AG08395 (cell line): ENCODE measurements at regions not wholly inside any gene's neighbourhood (a gene's known extent, or its start where the extent isn't known, plus 50 kb on each side); places are given as distances from the start of the nearest gene placed in this dataset.
"Not testable (repeated sequence)": the region's sequence is repeated elsewhere in the genome, so short reads cannot be mapped to it uniquely, and the experiment has no call there.

ENCODE experiments used
- DNase-seq: peaks from one replicate; pipeline ENCODE4 v3.0.0; 2012; ENCODE audit warnings: mixed read lengths, low spot score

DNA sequence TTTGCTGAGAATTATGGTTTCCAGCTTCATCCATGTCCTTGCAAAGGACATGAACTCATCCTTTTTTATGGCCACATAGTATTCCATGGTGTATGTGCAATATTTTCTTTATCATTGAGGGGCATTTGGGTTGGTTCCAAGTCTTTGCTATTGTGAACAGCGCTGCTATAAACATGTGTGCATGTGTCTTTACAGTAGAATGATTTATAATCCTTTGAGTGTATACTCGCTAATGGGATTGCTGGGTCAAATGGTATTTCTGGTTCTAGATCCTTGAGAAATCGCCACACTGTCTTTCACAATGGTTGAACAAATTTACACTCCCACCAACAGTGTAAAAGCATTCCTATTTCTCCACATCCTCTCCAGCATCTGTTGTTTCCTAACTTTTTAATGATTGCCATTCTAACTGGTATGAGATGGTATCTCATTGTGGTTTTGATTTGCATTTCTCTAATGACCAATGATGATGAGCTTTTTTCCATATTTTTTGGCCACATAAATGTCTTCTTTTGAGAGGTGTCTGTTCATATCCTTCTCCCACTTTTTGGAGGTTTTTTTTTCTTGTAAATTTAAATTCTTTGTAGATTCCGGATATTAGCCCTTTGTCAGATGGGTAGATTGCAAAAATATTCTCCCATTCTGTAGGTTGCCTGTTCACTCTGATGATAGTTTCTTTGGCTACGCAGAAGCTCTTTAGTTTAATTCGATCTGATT, 180.1 kb downstream of the PLPPR4 start:
- not testable (repeated sequence) for DNase-seq

DNA sequence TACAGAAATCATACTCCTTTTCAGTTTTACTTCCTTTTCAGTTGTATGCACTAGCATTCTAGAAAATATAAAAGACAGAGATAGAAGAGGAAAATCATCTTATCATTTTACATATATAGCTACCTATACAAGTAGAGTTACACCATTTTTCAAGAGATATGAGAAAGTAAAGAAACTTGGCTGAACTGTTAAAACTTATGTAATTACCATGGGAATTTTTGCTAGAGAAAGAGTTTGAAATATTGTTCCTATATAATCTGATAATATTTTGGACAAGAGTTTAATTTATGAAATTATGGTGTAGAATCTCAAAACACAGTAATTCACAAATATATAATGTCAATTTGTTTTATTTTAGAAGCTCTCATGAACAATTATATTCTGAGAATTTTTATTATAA, 180.8 kb downstream of the PLPPR4 start:
- DNase-seq = no peak

DNA sequence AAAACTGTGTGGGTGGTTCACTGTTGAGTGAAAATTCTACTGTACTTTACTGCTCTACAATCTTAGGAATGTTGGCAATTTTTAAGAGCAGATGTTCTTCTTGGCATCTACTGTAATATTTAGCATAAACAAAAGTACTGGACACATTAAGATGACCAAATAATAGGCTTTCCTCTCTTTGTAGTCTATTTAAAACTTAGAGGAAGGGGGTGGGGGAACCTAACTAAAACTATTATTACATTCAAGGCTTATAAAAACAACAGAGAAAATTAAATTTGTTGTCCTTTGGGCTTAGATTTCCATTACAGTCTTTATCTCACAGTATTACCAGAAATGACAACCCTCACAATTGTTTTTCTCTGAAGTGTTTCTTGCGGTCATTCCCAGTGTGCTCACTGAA, 181.2 kb downstream of the PLPPR4 start:
- DNase-seq = peak; percentile 26

DNA sequence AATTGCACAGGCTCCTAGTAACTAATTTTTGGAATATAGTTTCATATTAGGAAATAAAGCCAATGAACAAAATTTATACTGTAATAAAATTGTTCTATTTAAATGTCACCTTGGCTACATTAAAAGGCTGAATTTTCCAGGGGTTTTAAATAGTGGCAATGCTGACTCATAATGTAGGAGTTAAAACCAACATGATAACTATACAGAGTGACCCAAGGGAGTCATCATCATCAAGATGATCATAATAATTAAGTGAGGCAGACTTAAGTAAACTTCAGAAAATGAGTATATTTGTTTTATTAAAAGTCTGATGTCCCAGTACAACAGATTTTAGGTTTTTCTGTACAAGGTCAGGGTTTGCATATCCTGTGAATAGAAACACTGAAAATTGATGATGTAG, 183.4 kb downstream of the PLPPR4 start:
- DNase-seq = no peak

DNA sequence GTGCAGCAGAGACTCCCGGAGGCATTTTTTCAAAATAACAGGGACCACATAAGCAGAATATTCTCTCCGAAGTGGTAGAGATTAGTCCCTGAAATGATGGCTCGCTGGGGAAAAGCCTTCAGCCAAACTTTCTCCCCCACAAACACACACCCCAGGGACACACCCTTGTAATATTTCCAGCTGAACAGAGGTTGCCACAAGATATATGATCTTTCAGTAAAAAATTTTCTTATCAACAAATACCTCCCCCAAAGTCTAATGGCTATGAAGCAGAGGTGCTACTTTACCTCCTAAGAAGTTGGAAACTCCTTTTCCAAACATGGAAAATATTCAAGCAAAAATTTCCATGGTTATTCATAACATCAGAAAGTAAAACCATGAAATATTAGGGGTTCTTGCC, 190.2 kb upstream of the PALMD start:
- DNase-seq = no peak

DNA sequence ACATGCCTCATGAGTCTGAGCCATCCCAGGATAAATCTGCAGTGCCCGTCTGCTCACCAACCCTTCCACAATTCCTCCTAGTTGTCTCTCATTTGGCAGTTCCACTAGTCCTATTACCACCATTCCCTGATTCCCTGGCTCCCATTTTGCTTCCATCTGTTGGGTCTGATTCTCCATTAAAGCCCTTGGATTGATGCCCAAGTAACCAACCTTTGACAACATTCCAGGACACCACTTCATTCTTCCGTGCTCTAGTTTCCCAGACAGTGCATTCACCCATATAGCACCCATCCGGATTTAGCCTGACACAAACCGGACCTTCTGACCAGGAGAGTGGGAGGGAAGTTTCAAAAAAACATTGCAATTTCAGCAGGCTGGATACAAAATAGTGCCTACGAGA, 189.4 kb upstream of the PALMD start:
- DNase-seq = no peak

DNA sequence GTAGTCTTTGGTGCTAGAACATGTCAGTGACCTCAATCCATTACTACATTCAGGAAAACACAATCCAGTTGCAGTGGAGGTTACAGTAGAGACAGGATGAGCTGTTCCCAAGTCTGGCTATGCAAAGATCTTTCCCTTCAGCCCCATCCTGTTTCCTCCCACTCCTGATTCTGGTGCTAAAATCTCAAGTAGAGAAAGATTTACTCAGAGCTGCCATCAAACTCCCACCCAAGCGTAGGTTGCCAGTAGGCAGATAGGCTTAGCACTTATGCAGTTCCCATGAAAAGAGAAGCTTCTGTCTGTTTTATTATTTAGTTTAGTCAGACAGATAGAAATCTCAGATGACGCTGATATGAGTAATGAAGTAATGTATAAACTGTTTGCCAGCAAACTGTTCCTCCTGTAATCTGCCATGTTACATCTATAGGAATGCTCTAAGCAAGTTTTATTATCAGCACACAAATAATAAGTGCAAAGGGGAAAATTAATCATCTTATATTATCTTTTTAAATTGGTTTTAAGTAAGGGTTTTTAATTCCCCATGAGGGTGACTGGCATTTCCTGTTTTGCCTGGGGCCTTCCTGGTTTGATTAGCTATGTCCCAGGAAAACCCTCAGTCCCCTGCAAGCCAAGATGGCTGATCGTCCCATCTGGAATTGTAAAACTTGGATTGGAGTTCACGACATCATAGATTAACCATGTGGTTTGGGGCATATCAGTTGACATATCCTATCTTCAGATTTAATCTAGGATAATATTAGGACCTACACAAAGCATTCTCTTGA, 188.3 kb upstream of the PALMD start:
- DNase-seq = peak; percentile 43

DNA sequence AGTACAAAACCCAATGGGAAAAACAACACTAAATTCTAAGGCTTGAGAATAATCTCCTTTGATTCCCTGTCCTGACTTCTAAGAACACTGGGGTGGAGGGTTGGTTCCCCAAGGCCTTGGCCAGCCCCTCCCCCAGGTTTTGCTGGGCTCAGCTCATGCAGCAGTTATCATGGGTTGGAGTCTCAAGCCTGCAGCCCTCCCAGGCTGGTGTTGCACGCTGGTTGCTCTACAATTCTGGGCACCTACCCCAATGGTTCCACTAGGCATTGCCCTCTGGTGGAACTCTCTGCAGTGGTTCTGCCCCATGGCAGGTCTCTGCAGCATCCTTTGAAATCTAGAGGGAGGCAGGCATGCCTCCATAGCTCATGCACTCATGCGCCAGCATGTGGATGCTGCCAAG, 184.4 kb upstream of the PALMD start:
- no peak for DNase-seq

DNA sequence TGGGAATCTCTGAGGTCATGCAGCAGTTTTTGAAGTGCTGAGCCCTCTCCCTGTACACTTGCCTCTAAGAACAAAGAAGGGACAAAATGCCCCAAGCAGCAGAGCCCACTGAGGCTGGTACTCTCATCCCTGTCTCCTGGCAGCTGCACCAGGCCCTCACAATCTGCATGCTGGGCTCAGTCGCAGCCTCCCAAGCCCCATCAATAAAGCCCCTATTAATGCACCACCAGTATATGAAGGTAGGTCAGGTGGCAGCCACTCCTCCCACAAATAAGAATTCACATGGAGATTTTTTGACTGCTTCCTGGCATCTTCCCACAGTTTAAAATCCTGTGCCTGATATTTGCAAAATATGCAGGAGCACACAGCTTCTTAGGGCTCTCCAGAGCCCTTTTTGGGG, 181.2 kb upstream of the PALMD start:
- no peak for DNase-seq

DNA sequence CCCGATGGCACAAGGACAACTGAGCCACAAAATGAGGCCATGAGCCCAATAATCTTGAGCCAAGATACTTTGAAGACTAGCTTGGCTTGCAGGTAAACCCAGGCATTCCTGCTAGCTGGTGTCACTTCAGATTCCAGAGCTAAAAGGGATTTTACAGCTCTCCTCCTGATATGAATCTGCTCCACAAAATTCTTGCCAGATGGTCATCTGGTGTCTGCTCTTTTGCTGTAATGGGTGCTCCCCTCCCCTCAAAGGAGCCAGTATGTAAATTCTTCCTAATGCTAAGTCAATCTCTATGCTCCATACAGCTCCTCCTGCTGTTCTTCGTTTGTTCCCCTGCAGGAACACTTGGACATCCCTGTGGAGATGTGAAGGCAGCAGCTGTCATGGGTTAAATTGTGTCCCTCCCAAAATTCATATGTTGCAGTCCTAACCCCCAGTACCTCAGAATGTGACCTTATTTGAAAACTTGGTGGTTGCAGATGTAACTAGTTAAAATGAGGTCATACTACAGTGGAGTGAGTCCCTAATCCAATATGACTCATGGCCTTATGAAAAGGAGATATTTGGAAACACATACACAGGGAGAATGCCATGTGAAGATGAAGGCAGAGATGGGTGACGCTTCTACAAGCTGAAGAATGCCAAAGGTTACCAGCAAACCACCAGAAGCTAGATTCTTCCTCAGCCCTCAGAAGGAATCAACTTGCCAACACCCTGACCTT, 180.6 kb upstream of the PALMD start:
- DNase-seq = peak; percentile 68

DNA sequence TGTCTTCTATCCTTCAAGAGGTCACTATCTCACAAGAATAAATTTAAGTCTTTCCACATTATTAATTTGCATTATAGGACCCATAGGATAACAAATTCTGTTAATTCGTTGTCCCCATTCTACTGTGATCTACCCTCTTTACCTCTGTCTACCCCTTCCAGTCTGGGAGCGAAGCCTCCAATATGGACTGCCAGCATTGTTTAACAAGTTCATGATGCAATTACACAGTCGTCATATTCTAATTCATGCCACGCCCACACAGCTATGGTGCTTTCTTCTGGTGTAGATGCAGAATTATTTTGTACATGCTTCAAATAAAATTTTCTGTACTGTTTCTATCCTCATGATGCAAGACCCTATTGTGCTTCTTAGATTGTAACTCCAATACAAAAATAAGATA, 178.3 kb upstream of the PALMD start:
- DNase-seq = no peak

DNA sequence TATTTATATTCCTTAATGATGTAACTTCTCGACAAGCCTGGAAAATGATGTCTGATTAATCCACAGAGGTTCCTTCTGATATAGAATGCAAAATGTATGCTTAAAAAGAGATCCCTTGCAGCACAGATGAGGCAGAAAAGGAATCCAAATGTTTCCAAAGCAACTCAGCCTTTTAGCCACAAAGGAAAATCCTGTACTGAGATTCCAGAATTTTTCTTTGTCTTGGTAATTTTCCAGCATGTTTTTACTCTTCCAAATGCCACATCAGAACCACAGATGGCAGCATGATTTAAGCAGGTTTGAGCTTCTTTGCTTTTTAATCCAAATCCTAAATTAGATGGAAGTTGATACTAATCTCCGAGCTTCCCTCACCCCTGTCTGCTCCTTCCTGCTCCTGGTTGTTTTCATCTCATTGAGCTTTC, 176.4 kb upstream of the PALMD start:
- DNase-seq = peak; percentile 12

DNA sequence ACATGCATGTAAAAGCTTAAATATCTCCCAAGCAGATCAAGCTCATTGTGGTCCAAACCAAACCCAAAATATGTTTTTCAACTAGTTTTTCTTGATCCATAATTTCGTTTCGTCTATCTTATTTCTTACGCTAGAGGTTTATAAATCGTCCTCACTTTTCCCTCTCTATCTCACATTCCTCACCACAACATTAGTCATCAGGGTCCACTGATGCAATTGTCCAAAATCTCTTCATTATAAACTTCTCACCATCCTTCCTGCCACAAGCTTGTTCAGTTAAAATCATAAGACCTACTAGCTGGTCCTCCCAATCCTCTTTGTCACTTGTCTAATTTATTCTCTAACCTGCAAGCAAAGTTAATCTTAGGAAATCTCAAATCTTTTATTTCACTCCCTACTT, 173.0 kb upstream of the PALMD start:
- no peak for DNase-seq

DNA sequence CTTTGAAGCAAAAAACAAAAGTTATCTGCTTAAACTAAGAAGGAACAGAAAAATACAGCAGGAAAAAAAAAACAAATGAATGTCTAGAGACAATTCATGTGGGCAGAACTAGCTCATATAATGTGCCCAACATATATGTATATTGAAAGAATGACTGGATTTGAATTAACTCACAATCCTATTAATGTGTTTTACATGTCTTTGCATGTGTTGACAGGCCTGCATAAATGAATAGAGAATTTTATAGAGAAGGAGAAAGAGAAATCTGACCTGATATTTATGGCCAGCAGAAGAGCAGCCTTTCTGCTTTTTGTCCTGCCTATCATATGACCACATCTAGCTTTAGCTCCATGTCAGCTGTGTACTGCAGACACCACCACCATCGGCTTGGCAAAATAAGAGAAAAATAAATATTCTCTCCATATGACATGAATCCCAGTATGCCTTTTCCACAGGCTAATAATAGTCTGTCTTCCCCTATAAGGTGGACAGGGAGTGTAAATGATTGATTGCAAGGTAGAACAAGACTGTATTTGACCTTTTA, 171.5 kb upstream of the PALMD start:
- DNase-seq = no peak

DNA sequence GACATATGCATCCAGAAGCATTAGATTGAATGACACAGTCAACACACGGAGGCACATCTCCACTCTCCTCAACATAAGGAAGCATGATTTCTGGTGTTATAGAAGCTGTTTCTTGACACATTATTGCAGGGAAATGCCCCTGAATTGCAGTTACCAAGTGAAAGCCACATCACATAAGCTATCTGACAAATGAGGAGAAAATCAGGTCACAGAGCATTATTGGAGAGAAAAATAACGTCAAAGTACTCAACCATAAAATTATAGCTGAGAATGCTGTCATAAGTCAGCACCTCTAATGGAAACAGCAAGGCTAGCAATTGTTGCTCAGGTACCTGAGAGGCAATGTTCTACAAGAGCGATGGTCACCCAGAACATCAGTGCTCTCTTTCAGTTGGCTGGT, 169.9 kb upstream of the PALMD start:
- no peak for DNase-seq

DNA sequence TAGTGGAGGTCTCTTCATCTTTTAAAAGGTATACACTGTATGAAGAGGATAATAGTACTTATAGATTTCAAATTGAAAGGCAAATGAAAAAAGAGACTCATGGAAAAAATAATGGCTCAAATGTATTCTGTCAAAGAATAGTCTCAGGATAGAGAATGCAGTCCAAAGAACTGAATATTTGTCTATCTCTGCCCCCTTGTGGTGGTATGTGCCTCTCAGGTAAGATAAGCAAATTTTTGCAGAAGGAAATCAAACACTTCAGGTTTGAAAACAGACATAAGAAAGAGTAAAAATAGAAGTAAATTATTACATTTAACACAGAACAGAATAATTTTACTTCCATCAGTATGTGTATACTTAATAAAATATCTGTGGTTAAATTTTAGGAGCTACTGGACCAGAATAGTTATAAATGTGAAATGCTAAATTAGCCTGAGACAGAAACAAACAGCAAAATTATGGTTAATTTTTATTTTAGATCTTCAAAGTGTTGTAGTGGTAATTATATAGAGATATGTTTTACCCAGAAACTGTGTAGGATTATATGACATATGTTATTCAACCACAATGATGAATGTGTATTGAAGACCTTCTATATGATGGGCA, 164.4 kb upstream of the PALMD start:
- DNase-seq = peak; percentile 56

DNA sequence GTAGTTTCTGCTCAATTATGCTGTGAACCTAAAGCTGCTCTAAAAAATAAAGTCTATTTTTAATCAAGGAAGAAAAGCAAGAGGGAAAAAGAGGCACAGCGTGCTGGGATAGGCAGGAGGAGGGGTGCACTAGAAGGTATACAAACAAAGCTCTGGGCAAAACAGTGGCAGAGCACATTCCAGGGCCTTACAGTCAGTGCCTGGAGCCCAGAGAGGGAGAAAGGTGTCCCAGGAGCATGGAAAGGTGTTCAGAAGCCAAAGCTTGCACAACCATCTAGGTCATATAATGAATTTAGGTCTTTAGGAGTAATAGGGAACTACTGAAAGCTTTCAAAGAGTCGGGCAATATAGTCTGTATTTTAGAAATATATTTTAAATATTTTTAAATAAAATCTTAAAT, 163.6 kb upstream of the PALMD start:
- DNase-seq = no peak

DNA sequence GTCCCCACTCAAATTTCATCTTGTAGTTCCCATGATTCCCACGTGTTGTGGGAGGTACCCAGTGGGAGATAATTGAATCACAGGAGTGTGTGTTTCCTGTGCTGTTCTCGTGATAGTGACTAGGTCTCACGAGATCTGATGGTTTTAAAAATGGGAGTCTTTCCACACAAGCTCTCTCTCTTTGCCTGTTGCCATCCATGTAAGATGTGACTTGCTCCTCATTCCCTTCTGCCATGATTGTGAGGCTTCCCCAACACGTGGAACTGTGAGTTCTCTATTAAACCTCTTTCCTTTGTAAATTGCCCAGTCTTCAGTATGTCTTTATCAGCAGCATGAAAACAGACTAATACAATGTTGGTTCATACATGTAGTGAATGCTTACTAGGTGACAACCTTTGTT, 163.2 kb upstream of the PALMD start:
- no peak for DNase-seq

DNA sequence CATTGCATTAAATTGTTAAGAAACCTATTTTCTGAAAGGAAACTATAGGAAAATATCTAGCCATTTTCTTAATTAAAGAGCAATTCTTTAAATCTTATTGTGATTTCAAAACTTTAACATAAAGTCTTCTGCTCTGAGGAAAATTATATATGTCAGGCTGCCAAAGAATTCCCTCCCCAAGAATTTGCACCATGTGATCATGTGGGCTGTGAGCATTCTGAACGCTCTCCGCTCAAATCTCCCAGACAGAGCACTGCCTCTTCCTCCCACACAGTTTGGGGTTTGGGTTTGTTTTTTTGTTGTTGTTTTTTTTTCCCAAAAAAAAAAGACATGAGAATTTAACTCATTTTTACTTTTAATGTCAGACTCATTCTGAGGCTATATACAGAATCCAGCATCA, 155.9 kb upstream of the PALMD start:
- DNase-seq = no peak

DNA sequence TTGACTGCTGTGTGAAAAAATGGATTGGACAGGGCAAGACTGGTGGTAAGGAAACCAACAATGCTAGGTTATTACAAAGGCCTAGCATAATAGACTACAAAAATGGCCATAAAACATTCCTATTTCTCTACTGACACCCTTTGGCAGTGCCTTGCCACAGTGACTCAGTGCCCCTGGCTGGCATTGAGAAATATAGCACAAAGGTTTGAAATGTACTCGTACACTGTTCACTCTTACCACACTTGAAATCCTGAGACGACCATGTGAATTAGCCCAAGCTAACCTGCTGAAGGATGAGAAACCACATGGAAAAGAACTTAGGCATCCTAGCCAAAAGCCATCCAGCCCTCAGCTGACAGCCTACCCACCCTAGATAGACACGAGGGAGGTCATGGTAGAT, 149.8 kb upstream of the PALMD start:
- DNase-seq = no peak

DNA sequence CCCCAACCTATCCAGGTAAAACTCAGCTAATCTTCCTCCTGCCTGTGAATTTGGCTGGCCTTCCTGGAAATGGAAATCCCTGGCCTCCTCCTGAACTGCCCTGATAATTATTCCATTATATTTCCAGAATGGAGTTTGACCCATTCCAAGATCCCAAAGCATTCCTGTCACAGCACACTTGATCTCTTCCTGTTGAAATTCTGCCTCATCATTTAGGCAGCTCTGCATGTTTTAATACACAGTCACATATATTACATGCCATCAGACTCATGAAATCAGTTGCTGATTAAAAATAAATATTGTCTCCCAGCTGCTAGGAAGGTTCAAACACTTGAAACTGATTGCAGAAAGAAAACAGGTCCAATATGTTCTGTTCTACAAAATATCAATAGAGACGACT, 148.2 kb upstream of the PALMD start:
- DNase-seq = no peak

DNA sequence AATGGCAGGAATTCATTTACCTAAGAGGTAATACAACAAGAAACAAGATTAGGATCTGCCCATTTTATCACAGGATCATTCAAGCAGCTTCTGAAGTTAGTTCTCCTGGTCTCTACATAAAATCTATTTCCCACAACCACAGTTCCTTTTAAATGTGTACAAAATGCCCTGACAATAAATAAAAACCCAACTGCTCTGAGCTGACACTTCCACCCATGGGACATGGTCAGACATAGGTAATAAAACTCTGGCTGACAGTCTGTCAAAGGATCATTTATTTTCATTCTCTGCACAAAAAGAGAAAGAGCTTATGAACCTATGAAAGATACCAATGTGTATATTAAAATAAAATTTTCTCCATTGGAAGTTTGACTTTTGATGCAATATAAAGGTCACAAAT, 145.4 kb upstream of the PALMD start:
- DNase-seq = no peak
